ENCODE measurements at regions not wholly inside any gene's neighbourhood (a gene's known extent, or its start where the extent isn't known, plus 50 kb on each side); places are given as distances from the start of the nearest gene placed in this dataset.

GRCh38 chr4:124807421-124807820 lies 94.9 kb upstream of the ANKRD50 start:
- TF ChIP-seq EP300 (IDR thresholded peaks at IDR 0.05) (no peak), POLR2A (IDR thresholded peaks at IDR 0.05) (no peak)
- TF ChIP-seq, protein P1, sequence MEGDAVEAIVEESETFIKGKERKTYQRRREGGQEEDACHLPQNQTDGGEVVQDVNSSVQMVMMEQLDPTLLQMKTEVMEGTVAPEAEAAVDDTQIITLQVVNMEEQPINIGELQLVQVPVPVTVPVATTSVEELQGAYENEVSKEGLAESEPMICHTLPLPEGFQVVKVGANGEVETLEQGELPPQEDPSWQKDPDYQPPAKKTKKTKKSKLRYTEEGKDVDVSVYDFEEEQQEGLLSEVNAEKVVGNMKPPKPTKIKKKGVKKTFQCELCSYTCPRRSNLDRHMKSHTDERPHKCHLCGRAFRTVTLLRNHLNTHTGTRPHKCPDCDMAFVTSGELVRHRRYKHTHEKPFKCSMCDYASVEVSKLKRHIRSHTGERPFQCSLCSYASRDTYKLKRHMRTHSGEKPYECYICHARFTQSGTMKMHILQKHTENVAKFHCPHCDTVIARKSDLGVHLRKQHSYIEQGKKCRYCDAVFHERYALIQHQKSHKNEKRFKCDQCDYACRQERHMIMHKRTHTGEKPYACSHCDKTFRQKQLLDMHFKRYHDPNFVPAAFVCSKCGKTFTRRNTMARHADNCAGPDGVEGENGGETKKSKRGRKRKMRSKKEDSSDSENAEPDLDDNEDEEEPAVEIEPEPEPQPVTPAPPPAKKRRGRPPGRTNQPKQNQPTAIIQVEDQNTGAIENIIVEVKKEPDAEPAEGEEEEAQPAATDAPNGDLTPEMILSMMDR (IDR thresholded peaks at IDR 0.05) = no peak
